Peyer's patch (tissue), 4 donors: ENCODE measurements at regions not wholly inside any gene's neighbourhood (a gene's known extent, or its start where the extent isn't known, plus 50 kb on each side); places are given as distances from the start of the nearest gene placed in this dataset.

Experiments used
- DNase-seq, 3 donors: peaks; one replicate each; pipeline ENCODE4 v3.0.0-alpha.2; 2017 to 2019
- H3K27ac ChIP-seq, 4 donors: fragments of 200-600 bp; sonication (generic); one replicate each; pipeline ENCODE4 v1.5.1; 2016 to 2019
- H3K27me3 ChIP-seq, 2 donors: fragments of 200-600 bp; sonication (generic); one replicate each; pipeline ENCODE4 v1.5.1; 2019
- H3K36me3 ChIP-seq, 3 donors: fragments of 200-600 bp; sonication (generic); one replicate each; pipeline ENCODE4 v1.5.1; 2016 to 2019
- H3K4me1 ChIP-seq, 4 donors: fragments of 200-600 bp; sonication (generic); one replicate each; pipeline ENCODE4 v1.5.1; 2016 to 2019
- H3K4me3 ChIP-seq, 4 donors: fragments of 200-600 bp; sonication (generic); 1 replicate in 3 of 4; 2 replicates in 1 of 4; pipeline ENCODE4 v1.5.1; 2016 to 2019; ENCODE audit warnings: mild to moderate bottlenecking in 1 of 4
- H3K9me3 ChIP-seq, 4 donors: fragments of 200-600 bp; sonication (generic); one replicate each; pipeline ENCODE4 v1.5.1; 2016 to 2019; ENCODE audit warnings: mild to moderate bottlenecking in 1 of 4
- CTCF ChIP-seq, 6 experiments: fragments of 450-650 bp in 4 of 6; fragments of 200-600 bp in 2 of 6; sonication (generic) in 1 of 6; IDR thresholded peaks; one replicate each; pipeline ENCODE4 v1.5.1; 2017 to 2019; ENCODE audit warnings: antibody characterized with exemption in 6 of 6, mild to moderate bottlenecking in 3 of 6, moderate library complexity in 1 of 6
- POLR2A ChIP-seq, 2 donors: fragments of 450-650 bp; IDR thresholded peaks; one replicate each; pipeline ENCODE4 v1.5.1; 2017; ENCODE audit warnings: antibody characterized with exemption in 2 of 2, mild to moderate bottlenecking in 2 of 2, moderate library complexity in 2 of 2

- no peak for TF ChIP-seq POLR2A (IDR thresholded peaks at IDR 0.05)
- peak in 4 of 6 experiments; percentile 5 to 51 (median 48) for TF ChIP-seq CTCF (IDR thresholded peaks at IDR 0.05)
- Histone ChIP-seq H3K4me3 (no peak overlapping the region), H3K27me3 (no peaks in the 10 kb centered on the region), H3K9me3 (no peaks in the 10 kb centered on the region), H3K36me3 (no peaks in the 10 kb centered on the region), H3K27ac (no peak overlapping the region), H3K4me1 (no peaks in the 10 kb centered on the region)
- DNase-seq, result no peak
Observed at GRCh38 chr11:57131080-57131790, 50.5 kb upstream of the LRRC55 start.
